GM12873 (cell line): ENCODE measurements at regions not wholly inside any gene's neighbourhood (a gene's known extent, or its start where the extent isn't known, plus 50 kb on each side); places are given as distances from the start of the nearest gene placed in this dataset.

ENCODE experiments used
- CTCF ChIP-seq: IDR thresholded peaks from 2 replicates; pipeline ENCODE4 v1.5.1; 2012; ENCODE audit warnings: low read depth, mild to moderate bottlenecking, moderate library complexity, low read length, control low read depth; ENCODE audit not compliant: insufficient read depth; ENCODE audit errors: missing control alignments

- no peak for TF ChIP-seq CTCF
These were observed 115.7 kb upstream of the SALL4 start for GRCh38 chr20:51917886-51918535.

GRCh38 chr20:51916244-51916643 is 113.9 kb upstream of the SALL4 start:
- TF ChIP-seq CTCF: no peak

- TF ChIP-seq CTCF: no peak
These were observed 112.4 kb upstream of the SALL4 start for GRCh38 chr20:51914758-51915157.

- no peak for TF ChIP-seq CTCF
These were observed 108.2 kb upstream of the SALL4 start for GRCh38 chr20:51910321-51911050.

GRCh38 chr20:51906679-51907078 is 104.4 kb upstream of the SALL4 start:
- TF ChIP-seq CTCF: no peak

GRCh38 chr20:51906049-51906448 is 103.7 kb upstream of the SALL4 start:
- no peak for TF ChIP-seq CTCF

GRCh38 chr20:51902933-51903332 is 100.6 kb upstream of the SALL4 start:
- TF ChIP-seq CTCF: no peak
